NCI-H748 (cell line): ENCODE measurements at regions not wholly inside any gene's neighbourhood (a gene's known extent, or its start where the extent isn't known, plus 50 kb on each side); places are given as distances from the start of the nearest gene placed in this dataset.
"Not testable (repeated sequence)": the region's sequence is repeated elsewhere in the genome, so short reads cannot be mapped to it uniquely, and the experiment has no call there.

ENCODE experiments used
- DNase-seq: peaks from one replicate; lab custom pipeline; 2025; ENCODE audit not compliant: unreplicated experiment; lab: John Stamatoyannopoulos, UW

DNA sequence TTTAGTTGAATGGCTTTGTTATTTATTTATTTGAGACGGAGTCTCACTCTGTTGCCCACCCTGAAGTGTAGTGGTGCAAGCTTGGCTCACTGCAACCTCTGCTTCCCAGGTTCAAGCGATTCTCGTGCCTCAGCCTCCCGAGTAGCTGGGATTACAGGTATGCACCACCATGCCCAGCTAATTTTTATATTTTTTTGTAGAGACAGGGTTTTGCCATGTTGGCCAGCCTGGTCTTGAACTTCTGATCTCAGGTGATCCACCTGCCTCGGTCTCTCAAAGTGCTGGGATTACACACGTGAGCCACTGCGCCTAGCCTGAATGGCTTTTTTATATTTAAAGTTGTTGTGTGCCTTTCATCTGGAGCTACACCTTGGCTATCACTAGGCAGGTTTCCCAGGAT lies 250.0 kb downstream of the GOLGA6L6 start:
- not testable (repeated sequence) for DNase-seq

DNA sequence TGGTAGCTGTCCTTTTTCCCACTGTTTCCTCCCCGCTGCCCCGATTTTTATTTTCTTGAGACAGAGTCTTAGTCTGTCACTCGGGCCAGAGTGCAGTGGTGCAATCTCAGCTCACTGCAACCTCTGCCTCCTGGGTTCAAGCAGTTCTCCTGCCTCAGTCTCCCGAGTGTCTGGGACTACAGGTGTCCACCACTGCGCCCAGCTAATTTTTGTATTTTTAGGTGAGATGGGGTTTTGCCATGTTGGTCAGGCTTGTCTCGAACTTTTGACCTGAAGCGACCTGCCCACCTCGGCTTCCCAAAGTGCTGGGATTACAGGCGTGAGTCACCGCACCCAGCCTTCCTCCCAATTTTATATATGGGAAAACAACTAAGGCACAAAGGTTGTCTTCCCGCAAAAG lies 251.0 kb downstream of the GOLGA6L6 start:
- not testable (repeated sequence) for DNase-seq

DNA sequence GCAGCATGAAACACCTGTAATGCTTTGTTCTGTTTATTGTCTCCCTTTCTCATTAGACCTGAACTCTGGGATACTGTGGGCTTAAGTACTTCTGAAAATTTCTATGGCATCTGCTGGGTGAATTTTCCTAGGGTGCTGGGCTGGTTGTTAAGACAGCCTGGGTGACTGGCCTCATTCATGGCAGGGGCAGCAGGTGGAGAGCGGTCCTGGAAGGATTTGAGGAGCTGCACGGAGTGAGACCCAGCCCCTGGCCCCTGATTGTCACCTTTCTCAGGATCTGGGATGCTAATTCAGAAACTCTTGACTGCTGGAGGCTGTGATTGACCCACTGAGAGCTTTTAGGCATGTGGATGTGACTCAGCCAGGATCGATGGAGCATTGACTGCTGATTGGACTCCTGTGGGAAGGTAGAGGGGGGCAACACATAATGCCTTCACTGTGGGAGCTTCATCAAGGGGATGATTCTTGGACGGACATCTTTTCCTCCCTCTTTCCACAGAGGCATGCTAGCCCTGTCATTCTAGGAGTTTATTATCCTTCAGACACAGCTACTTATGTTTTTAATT lies 252.0 kb downstream of the GOLGA6L6 start:
- not testable (repeated sequence) for DNase-seq

DNA sequence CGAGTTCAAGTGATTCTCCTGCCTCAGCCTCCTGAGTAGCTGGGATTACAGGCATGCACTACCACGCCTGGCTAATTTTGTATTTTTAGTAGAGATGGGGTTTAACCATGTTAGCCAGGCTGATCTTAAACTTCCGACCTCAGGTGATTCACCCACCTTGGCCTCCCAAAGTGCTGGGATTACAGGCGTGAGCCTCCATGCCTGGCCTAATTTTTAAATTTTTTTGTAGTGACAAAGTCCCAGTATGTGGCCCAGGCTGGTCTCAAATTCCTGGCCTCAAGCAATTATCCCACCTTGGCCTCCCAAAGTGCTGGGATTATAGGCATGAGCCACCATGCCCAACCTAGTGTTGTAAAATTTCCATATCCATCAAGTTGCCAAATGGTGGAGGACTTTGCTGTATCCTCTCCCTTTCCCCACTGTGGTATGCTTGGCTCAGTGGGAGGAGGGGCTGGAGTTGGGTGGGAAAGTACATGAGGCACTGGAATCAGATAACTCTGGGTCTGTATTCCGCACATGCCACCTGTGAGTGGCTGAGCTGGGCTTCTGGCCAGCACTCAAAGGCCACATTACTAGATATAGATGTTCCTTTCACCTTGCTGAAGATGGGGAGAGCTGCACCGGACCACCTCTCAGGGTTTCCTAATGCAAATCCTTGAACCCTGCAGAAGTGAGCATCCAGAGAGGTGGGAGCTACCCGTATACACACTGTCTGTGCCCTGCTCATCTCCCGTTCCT lies 252.6 kb downstream of the GOLGA6L6 start:
- DNase-seq = not testable (repeated sequence)

DNA sequence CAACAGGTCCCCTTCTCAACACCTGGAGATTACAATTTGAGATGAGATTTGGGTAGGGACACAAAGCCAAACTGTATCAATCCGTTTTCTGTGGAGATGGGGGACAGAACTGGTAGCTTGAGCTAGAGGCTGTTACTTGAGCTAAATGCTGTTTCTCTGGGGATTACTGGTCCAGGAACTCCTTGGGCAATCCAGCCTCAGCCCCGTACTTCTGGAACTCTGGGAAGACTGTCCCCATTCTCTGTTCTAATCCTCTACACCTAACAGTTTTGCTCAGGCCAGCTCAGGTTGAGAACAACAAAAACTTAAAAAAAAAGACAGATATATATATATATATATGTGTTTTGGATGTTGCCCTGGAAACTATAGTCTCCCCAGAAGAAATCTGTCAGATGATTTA lies 255.0 kb downstream of the GOLGA6L6 start:
- not testable (repeated sequence) for DNase-seq

DNA sequence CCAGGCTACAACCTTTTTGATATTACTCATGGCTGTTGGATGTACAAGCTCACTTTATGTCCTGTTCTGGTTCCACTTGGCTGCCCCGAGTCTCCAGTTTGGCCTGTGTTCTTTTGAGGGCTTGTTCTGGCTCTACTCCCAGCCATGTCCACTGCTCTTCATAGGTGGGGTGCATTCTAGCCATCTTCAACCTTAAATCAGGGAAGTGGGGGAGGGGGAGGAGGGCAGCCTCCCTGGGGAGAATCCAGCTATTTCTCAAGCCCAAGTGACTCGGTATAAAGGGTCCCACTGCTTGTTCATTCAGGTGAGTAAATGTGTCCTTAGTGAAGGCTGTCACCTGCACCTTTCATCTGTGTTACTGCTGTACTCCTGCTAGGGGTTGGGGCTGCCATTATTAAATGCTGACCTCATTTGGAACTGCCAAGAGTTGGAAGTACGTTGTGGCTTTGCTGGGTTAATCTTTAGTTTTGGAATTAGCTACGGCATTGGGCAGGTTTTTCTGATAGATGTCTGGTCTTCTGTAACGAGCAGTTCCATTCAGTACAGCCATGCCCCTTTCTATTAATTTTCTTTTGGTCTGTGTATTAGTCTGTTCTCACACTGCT lies 255.8 kb downstream of the GOLGA6L6 start:
- not testable (repeated sequence) for DNase-seq

DNA sequence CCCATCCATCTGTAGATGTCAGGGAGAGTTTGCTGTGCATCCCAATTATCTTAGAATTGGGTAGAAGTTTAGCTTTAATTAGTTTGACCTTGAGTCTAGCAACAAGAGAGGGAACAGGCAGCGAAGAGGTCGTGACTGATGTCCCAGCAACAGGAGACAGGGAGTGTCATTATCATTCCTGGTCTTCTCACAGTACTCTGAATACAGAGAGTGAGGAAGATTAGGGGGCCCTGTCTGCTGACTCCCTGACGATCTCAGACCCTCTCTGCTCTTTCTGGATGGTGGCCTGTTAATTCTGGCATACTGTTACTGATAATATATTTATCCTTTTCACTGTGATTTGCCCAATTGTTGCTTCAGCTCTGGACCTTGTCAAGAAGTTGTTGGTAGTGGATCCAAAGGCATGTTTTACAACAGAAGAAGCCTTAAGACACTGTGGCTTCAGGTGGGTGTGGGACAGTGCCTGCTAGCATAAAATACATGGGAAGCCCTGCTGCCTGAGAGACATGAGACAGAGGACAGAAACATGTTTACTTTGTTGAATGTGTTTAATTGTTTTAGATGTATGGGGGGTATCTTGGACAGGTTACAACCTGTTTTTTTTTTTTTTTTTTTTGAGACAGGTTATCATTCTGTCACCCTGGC lies 256.6 kb downstream of the GOLGA6L6 start:
- DNase-seq = not testable (repeated sequence)

DNA sequence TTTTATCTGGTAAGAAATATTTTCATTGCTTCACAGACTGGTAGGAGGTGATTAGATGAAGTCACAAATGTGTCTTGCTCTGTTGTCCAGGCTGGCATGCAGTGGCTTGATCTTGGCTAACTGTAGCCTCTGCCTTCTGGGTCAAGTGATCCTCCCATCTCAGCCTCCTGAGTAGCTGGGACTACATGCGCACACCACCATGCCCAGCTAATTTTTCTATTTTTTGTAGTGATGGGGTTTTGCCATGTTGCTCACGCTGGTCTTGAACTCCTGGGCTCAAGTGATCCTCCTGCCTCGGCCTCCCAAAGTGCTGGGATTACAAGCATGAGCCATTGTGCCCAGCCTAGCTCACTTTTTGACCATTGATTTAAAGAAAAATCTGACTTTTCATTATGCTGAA lies 257.9 kb downstream of the GOLGA6L6 start:
- not testable (repeated sequence) for DNase-seq

DNA sequence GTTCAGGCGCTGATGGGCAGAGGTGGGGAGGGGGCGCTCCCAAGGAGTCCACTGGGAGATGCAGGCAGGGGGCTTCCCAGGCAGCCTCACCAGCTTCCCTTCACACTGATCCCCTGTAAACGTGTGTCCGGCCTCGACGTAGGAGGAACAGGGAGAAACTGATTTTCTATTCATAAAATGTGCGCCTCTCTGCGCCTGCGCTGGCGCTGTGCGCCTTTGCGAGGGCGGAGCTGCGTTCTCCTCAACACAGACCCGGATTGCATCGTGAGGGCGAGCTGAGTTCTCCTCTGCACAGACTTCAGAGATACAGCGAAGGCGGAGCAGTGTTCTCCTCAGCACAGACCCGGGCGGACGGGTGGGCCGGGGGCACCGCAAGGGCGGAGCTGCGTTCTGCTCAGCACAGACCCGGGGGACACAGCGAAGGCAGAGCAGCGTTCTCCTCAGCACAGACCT lies 259.1 kb downstream of the GOLGA6L6 start:
- not testable (repeated sequence) for DNase-seq

DNA sequence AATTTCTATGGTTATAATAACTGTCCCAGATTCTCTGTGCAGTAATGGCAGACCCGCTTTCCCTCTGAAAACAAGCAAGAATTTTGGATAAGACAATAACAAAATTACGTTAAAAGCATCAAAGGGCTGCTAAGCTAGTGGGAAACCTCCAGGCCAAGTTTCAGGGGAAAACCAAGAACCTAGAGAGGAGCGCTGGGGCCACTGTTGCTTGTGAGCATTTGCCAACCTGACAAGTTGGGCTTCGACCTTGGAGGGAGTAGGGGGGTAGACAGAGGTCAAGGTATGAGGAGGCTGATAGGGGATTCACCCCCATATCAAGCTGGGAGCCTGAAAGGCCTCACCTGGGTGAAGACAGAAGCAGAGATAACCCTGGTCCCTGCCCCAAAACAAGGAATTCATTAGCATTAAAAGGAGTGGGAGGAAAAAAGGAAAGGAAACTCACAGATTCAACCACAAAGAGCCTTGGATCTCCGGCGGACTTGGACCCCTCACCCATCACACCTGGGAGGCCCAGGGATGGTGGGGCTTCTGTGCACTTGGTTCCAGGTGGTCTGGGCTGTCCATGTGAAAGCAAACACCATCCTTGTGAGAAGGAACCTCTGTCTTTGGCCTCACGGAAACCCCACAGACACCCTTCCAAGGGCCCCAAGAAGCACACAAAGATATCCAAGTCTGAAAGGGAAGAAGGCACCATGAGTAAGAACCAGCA lies 259.9 kb downstream of the GOLGA6L6 start:
- DNase-seq = not testable (repeated sequence)

DNA sequence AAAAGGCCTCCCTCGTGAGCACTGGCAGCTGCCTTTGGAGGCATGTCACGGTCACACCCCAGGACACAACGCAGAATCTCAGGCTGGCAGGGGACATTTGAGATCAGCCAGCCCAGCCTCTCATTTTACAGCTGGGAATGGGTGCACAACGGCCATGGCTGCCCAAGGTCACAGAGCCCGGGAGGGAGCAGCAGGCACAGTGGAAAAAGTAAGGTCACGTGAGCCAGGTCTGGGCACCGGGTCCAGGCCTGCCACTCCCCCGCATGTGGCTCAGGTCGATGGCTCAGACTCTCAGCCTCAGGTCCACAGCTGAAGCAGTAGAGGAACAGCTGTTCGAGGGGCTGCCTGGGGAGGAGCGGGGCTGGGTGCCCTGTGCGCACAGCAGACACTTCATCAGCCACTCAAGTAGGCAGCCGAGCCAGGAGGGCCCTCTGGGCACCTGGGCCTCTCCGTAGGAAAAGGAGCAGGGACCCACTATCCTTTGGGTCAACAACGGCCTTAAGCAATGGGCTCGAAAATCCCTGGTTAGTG lies 260.6 kb downstream of the GOLGA6L6 start:
- DNase-seq = no peak

DNA sequence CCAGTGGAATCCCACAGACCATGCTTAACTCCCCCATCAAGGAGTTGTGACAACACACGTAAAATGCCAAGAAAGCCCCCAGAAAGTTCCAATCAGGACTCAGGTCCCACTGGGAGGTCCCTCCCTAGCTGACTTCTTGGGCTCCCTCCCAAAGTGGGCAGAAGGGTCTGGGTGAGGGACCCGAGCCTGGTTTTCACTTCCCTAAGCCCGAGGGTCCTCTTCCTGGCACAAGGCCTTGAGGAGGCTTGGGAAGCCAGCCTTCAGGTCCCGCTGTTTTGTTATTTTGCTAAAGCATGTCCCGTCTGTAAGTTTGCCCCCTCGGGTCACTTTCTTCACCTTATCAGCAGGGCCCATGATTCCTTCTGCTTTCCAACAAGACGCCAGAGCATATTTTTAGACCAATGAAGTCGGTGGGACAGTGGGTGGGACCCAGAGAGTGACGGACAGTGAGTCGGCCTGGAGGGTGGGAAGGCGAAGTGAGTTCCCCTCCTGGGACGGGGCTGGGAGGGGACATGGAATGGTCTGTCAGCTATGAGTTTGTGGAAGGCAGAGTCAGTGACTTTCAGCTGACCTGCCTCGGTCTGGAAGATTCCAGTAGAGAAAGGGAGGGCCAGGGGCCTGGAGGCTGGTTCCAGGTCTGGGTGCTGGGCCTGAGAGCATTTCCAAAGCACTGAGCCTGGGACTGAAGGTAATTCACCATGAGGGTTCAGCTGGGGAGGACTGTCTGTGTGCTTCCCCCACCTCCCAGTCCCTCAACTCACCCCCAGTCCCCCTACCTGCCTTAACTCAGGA lies 261.3 kb downstream of the GOLGA6L6 start:
- not testable (repeated sequence) for DNase-seq

DNA sequence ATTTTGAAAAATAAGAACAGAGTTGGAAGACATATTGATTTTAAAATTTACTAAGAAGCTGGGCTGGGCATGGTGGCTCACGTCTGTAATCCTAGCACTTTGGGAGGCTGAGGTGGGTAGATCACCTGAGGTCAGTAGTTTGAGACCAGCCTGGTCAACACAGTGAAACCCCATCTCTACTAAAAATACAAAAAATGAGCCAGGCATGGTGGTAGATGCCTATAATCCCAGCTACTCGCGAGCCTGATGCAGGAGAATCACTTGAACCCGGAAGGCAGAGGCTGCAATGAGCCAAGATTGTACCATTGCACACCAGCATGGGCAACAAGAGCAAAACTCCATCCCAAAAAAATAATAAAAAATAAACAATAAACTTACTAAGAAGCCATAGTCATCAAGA lies 262.5 kb downstream of the GOLGA6L6 start:
- not testable (repeated sequence) for DNase-seq

DNA sequence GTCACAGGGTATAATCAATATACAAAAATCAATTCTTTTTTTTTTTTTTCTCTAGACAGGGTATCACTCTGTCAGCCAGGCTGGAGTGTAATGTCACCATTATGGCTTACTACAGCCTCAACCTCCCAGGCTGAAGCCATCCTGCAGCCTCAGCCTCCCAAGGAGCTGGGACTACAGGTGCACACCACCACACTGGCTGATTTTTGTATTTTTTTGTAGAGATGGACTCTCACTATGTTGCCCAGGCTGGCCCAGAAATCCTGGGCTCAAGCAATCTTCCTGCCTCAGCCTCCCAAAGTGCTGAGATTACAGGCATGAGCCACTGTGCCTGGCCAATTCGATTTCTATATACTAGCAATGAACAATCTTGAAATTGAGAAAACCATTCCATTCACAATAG lies 263.2 kb downstream of the GOLGA6L6 start:
- DNase-seq = not testable (repeated sequence)

DNA sequence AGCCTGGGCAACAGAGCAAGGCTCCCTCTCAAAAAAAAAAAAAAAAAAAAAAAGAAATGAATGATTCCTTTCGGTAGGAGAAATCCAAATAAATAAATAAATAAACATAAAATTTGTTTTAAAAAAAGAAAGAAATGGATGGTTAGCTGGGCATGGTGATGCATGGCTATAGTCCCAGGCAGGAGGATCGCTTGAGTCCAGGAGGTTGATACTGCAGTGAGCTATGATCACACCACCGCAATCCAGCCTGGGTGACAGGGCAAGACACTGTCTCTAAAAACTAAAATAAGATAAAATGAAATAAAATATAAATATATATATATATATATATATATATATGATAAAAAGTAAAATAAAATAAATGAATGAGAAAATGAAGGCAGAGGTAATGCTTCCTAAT lies 264.1 kb downstream of the GOLGA6L6 start:
- DNase-seq = not testable (repeated sequence)

DNA sequence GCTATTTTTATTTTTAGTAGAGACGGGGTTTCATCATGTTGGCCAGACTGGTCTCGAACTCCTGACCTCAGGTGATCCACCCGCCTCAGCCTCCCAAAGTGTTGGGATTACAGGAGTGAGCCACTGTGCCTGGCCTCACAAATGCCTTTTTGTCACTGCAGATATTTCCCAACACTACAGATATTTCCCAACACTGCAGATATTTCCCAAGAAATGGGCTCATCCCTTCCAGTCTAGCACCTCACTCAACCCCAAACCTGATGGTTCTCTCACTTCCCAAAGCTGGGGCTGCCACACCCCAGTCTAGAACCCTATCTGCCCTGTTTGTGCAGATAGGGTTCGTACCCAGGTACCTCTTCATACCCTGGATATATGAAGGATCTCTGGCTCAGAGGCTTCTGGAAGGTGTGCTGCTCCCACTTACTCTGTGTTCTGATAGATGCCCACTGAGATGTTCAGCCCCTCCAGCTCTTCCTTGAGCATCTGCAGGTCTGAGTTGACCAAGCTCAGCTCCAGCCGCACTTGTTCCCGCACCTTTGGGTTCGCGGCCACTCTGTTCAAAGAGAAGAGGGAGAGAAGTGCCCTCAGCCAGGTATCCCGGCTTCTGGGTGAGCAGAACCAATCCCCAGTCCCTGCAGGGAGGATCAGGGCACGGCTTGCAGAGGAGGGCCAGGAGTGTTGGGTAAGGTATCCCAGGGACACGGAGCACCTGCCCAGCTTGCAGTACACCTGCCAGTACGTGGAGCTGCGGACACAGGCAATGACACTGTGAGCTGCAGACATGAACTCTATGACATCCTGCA lies 265.1 kb downstream of the GOLGA6L6 start:
- not testable (repeated sequence) for DNase-seq

DNA sequence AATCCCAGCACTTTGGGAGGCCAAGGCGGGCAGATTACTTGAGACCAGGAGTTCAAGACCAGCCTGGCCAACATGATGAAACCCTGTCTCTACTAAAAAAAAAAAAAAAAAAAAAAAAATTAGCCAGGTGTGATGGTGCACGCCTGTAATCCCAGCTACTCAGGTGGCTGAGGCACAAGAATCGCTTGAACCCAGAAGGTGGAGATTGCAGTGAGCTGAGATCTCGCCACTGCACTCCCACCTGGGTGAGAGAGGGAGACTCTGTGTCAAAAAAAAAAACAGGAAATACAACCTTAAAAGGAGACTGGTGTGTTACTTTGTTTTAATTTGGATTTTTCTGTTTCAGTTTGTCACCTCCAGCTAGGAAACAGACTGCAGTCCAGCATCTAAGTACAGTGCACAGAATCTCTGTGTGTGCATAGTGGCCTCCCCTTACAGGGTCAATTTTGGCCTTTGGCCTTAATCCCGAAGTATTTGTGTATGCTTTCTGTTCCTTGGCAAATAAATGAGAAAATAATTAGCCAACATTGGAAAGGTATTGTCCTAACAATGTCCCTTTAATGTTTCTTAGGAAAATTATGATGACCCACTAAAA lies 266.1 kb downstream of the GOLGA6L6 start:
- DNase-seq = not testable (repeated sequence)

DNA sequence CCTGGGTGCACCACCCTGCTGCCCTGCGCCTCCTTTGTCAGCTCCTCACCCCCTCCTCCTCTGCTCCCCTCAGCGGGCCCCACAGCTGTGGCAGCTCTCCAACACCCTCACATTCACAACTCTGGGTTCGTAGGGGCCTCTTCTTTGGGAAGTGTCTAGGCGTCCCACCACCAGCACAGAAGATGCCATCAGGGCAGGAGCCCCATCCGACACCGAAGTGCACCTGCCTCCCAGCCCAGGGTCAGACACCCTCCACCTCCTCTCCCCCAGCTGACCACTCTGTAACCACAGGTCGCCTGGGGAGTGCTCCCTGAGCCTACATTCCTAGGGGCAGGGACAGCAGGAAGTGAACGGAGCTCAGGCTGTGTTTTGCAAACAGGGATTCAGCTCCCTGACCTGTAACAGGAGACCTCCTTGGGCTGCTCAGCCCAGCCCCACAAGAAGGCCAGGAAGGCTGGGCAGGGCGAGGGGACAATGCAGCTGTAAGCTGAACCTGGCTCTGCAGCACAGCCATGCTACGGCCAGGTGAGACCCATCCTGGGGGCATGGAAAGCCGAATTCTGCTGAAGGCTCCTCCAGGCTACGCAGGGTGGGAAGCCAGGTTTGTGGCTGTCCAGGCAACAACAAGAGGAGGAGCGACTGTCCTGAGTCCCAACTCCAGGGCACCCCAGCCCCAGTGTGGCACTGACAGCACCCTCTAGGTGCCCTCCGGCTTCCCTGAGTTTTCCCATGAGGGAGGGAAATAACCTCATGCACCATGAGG lies 269.0 kb downstream of the GOLGA6L6 start:
- DNase-seq = no peak
